Adrenal gland (tissue), 5 donors: ENCODE measurements at regions not wholly inside any gene's neighbourhood (a gene's known extent, or its start where the extent isn't known, plus 50 kb on each side); places are given as distances from the start of the nearest gene placed in this dataset.

ENCODE experiments used
- CTCF ChIP-seq, 6 experiments: fragments of 450-650 bp in 4 of 6; fragments of 200-600 bp in 2 of 6; sonication (generic) in 1 of 6; IDR thresholded peaks; 1 replicate in 5 of 6; 2 replicates in 1 of 6; pipeline versions ENCODE4 v1.5.1 to v1.8.0; 2016 to 2021; ENCODE audit warnings: antibody characterized with exemption in 6 of 6, mild to moderate bottlenecking in 2 of 6, moderate library complexity in 1 of 6
- POLR2A ChIP-seq, 2 donors: fragments of 450-650 bp; IDR thresholded peaks; one replicate each; pipeline ENCODE4 v1.6.1; 2017; ENCODE audit warnings: antibody characterized with exemption in 2 of 2, mild to moderate bottlenecking in 2 of 2, moderate library complexity in 1 of 2
- donor health status: DM: no; HTN: no; CAD: no.

- TF ChIP-seq CTCF (IDR thresholded peaks at IDR 0.05), result no peak
- no peak for TF ChIP-seq POLR2A (IDR thresholded peaks at IDR 0.05)
Observed at GRCh38 chr5:105134328-105134727, 1571.7 kb upstream of the NUDT12 start.
